K562 (cell line): ENCODE measurements at regions not wholly inside any gene's neighbourhood (a gene's known extent, or its start where the extent isn't known, plus 50 kb on each side); places are given as distances from the start of the nearest gene placed in this dataset.

ENCODE experiments used
- CTCFL ChIP-seq: IDR thresholded peaks from 2 replicates; pipeline ENCODE4 v1.6.1; 2011; ENCODE audit warnings: borderline replicate concordance, low read depth, mild to moderate bottlenecking, moderate library complexity, low read length; ENCODE audit not compliant: insufficient read depth, poor library complexity, severe bottlenecking
- E2F1 ChIP-seq: sonication (generic); formaldehyde crosslinking; IDR thresholded peaks from 2 replicates; pipeline ENCODE4 v1.8.1; 2023; ENCODE audit warnings: mild to moderate bottlenecking, missing genetic modification reagents, moderate library complexity
- NFXL1 ChIP-seq: fragments of 450-650 bp; formaldehyde crosslinking; IDR thresholded peaks from 2 replicates; pipeline ENCODE4 v1.4.0; 2021; ENCODE audit warnings: mild to moderate bottlenecking
- THRA ChIP-seq: fragments of 450-650 bp; IDR thresholded peaks from 2 replicates; pipeline ENCODE4 v1.6.1; 2017; ENCODE audit warnings: mild to moderate bottlenecking, moderate library complexity
- TSHZ1 ChIP-seq: fragments of 250-450 bp; sonication (Bioruptor Pico); IDR thresholded peaks from 2 replicates; pipeline ENCODE4 v1.4.0; 2020; ENCODE audit warnings: mild to moderate bottlenecking, moderate library complexity
- ZBTB40 ChIP-seq, 2 experiments: fragments of 450-650 bp in 1 of 2; sonication (generic) in 1 of 2; formaldehyde crosslinking in 1 of 2; IDR thresholded peaks; 2 replicates each; pipeline versions ENCODE4 v1.7.1 to v1.9.0; 2016 to 2022; ENCODE audit warnings: inconsistent platforms in 1 of 2, mild to moderate bottlenecking in 1 of 2, missing genetic modification reagents in 1 of 2

GRCh38 chr10:3538656-3539531 lies 246.1 kb downstream of the KLF6 start (continued):
- TF ChIP-seq THRA (no peak), E2F1 (CRISPR knock-in tag) (no peak), TSHZ1 (CRISPR knock-in tag) (no peak), ZBTB40 (IDR thresholded peaks at IDR 0.05) (no peak), ZBTB40 (CRISPR knock-in tag; IDR thresholded peaks at IDR 0.05) (no peak), CTCFL (no peak), NFXL1 (CRISPR knock-in tag) (no peak)
